ENCODE measurements at regions not wholly inside any gene's neighbourhood (a gene's known extent, or its start where the extent isn't known, plus 50 kb on each side); places are given as distances from the start of the nearest gene placed in this dataset.

DNA sequence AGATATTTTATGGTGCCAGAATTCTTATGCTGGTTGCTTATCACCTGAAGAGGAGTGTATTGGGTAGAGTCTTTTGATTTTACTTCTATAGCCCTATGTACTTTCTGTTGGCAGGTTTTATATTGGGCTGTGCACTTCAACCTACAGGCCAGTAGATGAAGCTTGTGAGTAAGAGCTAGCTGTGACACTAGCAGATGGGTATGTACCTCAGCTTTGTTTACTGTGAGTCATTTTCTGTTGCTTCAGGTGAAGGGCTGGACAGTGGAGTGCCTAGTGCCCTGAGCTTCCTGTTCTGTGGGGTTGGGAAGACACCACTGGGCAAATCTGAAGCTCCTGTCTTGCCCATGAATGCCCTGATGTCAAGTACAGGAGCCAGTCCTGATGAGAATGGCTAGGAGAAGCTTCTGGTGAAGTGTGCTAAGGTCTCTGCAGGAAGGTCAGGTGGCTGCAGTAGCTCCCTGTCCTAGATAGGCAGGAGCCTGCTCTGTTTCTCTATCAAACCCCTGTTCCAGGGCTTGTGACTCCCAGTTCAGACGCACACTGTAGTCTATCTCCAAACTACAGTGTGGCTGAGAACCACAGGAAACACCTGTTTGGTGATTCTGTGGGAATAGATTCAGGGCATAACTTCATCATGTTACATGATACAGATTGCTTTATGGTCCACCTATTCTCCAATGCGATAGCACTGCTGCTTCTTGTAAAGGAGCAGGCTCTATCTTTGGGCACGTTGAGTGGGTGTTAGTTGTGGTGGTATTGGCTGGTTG lies 755.7 kb downstream of the KCNA4 start:
- H3K36me3 Mint-ChIP-seq (ENCODE audit: low read depth) = no peaks in the 10 kb centered on the region
- H3K27ac Mint-ChIP-seq = no peak overlapping the region
- no peak overlapping the region for H3K4me3 Mint-ChIP-seq
- no peaks in the 10 kb centered on the region for H3K9me3 Mint-ChIP-seq
- H3K27me3 Mint-ChIP-seq (ENCODE audit: low read depth, poor library complexity) = no peaks in the 10 kb centered on the region
- no peak for DNase-seq
- H3K4me1 Mint-ChIP-seq = no peaks in the 10 kb centered on the region
- TF ChIP-seq, protein P1, sequence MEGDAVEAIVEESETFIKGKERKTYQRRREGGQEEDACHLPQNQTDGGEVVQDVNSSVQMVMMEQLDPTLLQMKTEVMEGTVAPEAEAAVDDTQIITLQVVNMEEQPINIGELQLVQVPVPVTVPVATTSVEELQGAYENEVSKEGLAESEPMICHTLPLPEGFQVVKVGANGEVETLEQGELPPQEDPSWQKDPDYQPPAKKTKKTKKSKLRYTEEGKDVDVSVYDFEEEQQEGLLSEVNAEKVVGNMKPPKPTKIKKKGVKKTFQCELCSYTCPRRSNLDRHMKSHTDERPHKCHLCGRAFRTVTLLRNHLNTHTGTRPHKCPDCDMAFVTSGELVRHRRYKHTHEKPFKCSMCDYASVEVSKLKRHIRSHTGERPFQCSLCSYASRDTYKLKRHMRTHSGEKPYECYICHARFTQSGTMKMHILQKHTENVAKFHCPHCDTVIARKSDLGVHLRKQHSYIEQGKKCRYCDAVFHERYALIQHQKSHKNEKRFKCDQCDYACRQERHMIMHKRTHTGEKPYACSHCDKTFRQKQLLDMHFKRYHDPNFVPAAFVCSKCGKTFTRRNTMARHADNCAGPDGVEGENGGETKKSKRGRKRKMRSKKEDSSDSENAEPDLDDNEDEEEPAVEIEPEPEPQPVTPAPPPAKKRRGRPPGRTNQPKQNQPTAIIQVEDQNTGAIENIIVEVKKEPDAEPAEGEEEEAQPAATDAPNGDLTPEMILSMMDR (IDR thresholded peaks at IDR 0.05) = no peak

DNA sequence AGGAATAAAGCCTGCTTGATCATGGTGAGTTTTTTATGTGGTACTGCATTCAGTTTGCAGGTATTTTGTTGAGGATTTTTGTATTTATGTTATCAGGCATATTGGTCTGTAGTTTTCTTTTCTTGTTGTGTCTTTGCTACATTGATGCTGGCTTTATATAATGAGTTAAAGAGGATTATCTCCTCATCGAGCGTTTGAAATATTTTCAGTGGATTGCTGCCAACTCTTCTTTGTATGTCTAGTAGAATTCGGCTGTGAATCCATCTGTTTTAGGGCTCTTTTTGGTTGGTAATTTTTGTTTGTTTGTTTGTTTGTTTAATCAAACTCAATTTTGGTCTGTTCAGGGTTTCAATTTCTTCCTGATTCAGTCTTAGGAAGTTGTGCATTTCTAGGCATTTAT lies 758.4 kb downstream of the KCNA4 start:
- Mint-ChIP-seq H3K9me3 (no peaks in the 10 kb centered on the region), H3K36me3 (ENCODE audit: low read depth) (no peaks in the 10 kb centered on the region), H3K4me1 (no peaks in the 10 kb centered on the region), H3K27ac (no peak overlapping the region), H3K27me3 (ENCODE audit: low read depth, poor library complexity) (no peaks in the 10 kb centered on the region), H3K4me3 (no peak overlapping the region)
- no peak for DNase-seq
- TF ChIP-seq, protein P1 (IDR thresholded peaks at IDR 0.05) = no peak

DNA sequence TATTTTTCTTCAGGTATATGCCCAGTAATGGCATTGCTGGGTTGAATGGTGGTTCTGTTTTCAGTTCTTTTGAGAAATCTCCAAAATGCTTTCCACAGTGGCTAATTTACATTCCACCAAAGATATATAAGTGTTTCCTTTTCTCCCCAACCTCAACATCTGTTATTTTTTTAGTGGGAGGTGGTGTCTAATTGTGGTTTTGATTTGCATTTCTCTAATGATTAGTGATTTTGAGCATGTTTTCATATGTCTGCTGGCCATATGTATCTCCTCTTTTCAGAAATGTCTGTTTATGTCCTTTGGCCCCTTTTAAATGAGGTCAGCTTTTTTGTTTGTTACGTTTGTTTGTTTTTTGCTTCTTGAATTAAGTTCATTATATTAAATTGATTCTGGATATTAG lies 760.2 kb downstream of the KCNA4 start:
- TF ChIP-seq, protein P1 (IDR thresholded peaks at IDR 0.05) = no peak
- no peaks in the 10 kb centered on the region for H3K36me3 Mint-ChIP-seq (ENCODE audit: low read depth)
- no peaks in the 10 kb centered on the region for H3K4me1 Mint-ChIP-seq
- H3K4me3 Mint-ChIP-seq = no peak overlapping the region
- no peak for DNase-seq
- H3K27ac Mint-ChIP-seq = no peak overlapping the region
- H3K9me3 Mint-ChIP-seq = no peaks in the 10 kb centered on the region
- H3K27me3 Mint-ChIP-seq (ENCODE audit: low read depth, poor library complexity) = no peaks in the 10 kb centered on the region

DNA sequence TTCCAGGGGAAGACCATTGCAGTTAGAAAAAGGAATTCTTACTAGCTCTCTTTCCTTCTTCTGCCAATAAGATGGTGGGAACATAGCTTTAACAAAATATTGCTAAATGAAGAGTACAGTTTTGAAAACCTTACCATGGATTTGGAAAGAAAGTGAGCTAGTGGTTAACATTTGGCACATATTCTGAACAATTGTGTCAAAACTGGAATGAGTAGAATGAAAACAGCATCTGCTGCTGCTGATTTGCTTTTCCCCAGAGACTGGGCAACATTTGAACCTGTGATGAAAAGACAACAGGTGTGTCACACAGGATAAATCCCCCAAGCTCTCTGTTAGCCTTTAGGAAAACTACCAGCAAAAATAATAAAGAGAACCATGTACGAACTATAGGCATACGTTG lies 761.4 kb downstream of the KCNA4 start:
- no peaks in the 10 kb centered on the region for H3K9me3 Mint-ChIP-seq
- H3K27ac Mint-ChIP-seq = no peak overlapping the region
- DNase-seq = no peak
- H3K4me1 Mint-ChIP-seq = no peaks in the 10 kb centered on the region
- TF ChIP-seq, protein P1 (IDR thresholded peaks at IDR 0.05) = no peak
- H3K36me3 Mint-ChIP-seq (ENCODE audit: low read depth) = no peaks in the 10 kb centered on the region
- no peak overlapping the region for H3K4me3 Mint-ChIP-seq
- H3K27me3 Mint-ChIP-seq (ENCODE audit: low read depth, poor library complexity) = peaks cover 3% of the 10 kb centered on the region

GRCh38 chr11:29251738-29252137 lies 765.1 kb downstream of the KCNA4 start:
- Mint-ChIP-seq H3K4me1 (no peaks in the 10 kb centered on the region), H3K9me3 (no peaks in the 10 kb centered on the region)

More at GRCh38 chr11:29251738-29252137, 765.1 kb downstream of the KCNA4 start:
- Mint-ChIP-seq H3K27ac (no peak overlapping the region), H3K27me3 (ENCODE audit: low read depth, poor library complexity) (peaks cover 3% of the 10 kb centered on the region), H3K4me3 (no peak overlapping the region), H3K36me3 (ENCODE audit: low read depth) (no peaks in the 10 kb centered on the region)
- TF ChIP-seq, protein P1 (IDR thresholded peaks at IDR 0.05) = no peak
- DNase-seq = no peak

All from nephron progenitor cell (in vitro differentiated cells).